Hepatocyte (in vitro differentiated cells): ENCODE measurements at regions not wholly inside any gene's neighbourhood (a gene's known extent, or its start where the extent isn't known, plus 50 kb on each side); places are given as distances from the start of the nearest gene placed in this dataset.

ENCODE experiments used
- CTCF ChIP-seq: fragments of 200-600 bp; sonication (generic); IDR thresholded peaks from 2 replicates; pipeline ENCODE4 v1.5.1; 2016; ENCODE audit warnings: antibody characterized with exemption, mild to moderate bottlenecking; ENCODE audit not compliant: poor library complexity
- EZH2 ChIP-seq: fragments of 200-600 bp; sonication (generic); IDR thresholded peaks from 2 replicates; pipeline ENCODE4 v1.6.1; 2016; ENCODE audit warnings: antibody characterized with exemption, mild to moderate bottlenecking, borderline replicate concordance

GRCh38 chr2:59206361-59206760 lies 965.2 kb upstream of the FANCL start:
- TF ChIP-seq EZH2 = no peak
- TF ChIP-seq CTCF = no peak
